Mesenchymal stem cell (in vitro differentiated cells and primary cell): ENCODE measurements at regions not wholly inside any gene's neighbourhood (a gene's known extent, or its start where the extent isn't known, plus 50 kb on each side); places are given as distances from the start of the nearest gene placed in this dataset.
"Not testable (repeated sequence)": the region's sequence is repeated elsewhere in the genome, so short reads cannot be mapped to it uniquely, and the experiment has no call there.

Experiments used
- DNase-seq: peaks from one replicate; pipeline ENCODE4 v3.0.0-alpha.2; 2013
- H2AFZ ChIP-seq: one replicate; pipeline ENCODE4 v1.6.1; 2013; ENCODE audit warnings: low read depth, mild to moderate bottlenecking, control low read depth, inconsistent platforms, low read length, moderate library complexity
- H2AK5ac ChIP-seq: 2 replicates; pipeline ENCODE4 v1.6.1; 2013; ENCODE audit warnings: low read length, moderate library complexity, mild to moderate bottlenecking, inconsistent platforms; ENCODE audit not compliant: severe bottlenecking
- H2BK120ac ChIP-seq: one replicate; pipeline ENCODE4 v1.6.1; 2013; ENCODE audit warnings: low read depth, mild to moderate bottlenecking, inconsistent platforms, low read length, moderate library complexity
- H2BK12ac ChIP-seq, 2 experiments: one replicate each; pipeline ENCODE4 v1.6.1; 2013; ENCODE audit warnings: inconsistent platforms in 2 of 2, low read length in 2 of 2, mild to moderate bottlenecking in 2 of 2, moderate library complexity in 2 of 2, control low read depth in 1 of 2
- H2BK15ac ChIP-seq: one replicate; pipeline ENCODE4 v1.6.1; 2013; ENCODE audit warnings: mild to moderate bottlenecking, low read depth, inconsistent platforms; ENCODE audit not compliant: poor library complexity, severe bottlenecking
- H2BK5ac ChIP-seq: 2 replicates; pipeline ENCODE4 v1.6.1; 2013; ENCODE audit warnings: low read depth, mild to moderate bottlenecking, low read length, control low read depth, inconsistent platforms; ENCODE audit not compliant: poor library complexity, severe bottlenecking
- H3K14ac ChIP-seq, 2 experiments: one replicate each; pipeline ENCODE4 v1.6.1; 2013; ENCODE audit warnings: inconsistent platforms in 2 of 2, low read length in 2 of 2, control low read depth in 1 of 2, mild to moderate bottlenecking in 1 of 2, moderate library complexity in 1 of 2
- H3K18ac ChIP-seq, 2 experiments: one replicate each; pipeline ENCODE4 v1.6.1; 2013; ENCODE audit warnings: inconsistent platforms in 2 of 2, low read length in 2 of 2, control low read depth in 1 of 2, low read depth in 1 of 2, mild to moderate bottlenecking in 1 of 2
- H3K23ac ChIP-seq, 2 experiments: one replicate each; pipeline ENCODE4 v1.6.1; 2013; ENCODE audit warnings: inconsistent platforms in 2 of 2, low read length in 2 of 2, mild to moderate bottlenecking in 2 of 2, moderate library complexity in 2 of 2, control low read depth in 1 of 2
- H3K27ac ChIP-seq: 2 replicates; pipeline ENCODE4 v1.5.1; 2013; ENCODE audit warnings: mild to moderate bottlenecking, moderate library complexity, low read length, control low read depth, inconsistent platforms; ENCODE audit not compliant: poor library complexity, severe bottlenecking
- H3K27me3 ChIP-seq, 2 experiments: 2 replicates each; pipeline versions ENCODE4 v1.6.1 to v1.7.0; 2013; ENCODE audit warnings: low read length in 2 of 2, mild to moderate bottlenecking in 2 of 2, moderate library complexity in 2 of 2, control low read depth in 1 of 2, inconsistent platforms in 1 of 2; ENCODE audit not compliant: control insufficient read depth in 1 of 2, insufficient read depth in 1 of 2
- H3K36me3 ChIP-seq, 2 experiments: 2 replicates each; pipeline versions ENCODE4 v1.6.1 to v1.7.0; 2013; ENCODE audit warnings: low read length in 2 of 2, control low read depth in 1 of 2, inconsistent platforms in 1 of 2, low read depth in 1 of 2, mild to moderate bottlenecking in 1 of 2; ENCODE audit not compliant: insufficient read depth in 2 of 2, control insufficient read depth in 1 of 2
- H3K4ac ChIP-seq, 2 experiments: one replicate each; pipeline ENCODE4 v1.6.1; 2013; ENCODE audit warnings: inconsistent platforms in 2 of 2, low read length in 2 of 2, mild to moderate bottlenecking in 2 of 2, moderate library complexity in 2 of 2, control low read depth in 1 of 2, low read depth in 1 of 2
- H3K4me1 ChIP-seq: 2 replicates; pipeline ENCODE4 v1.6.1; 2013; ENCODE audit warnings: low read depth, low read length, control low read depth; ENCODE audit not compliant: control insufficient read depth, insufficient read depth
- H3K4me2 ChIP-seq: 2 replicates; pipeline ENCODE4 v1.6.1; 2013; ENCODE audit warnings: low read length, mild to moderate bottlenecking, inconsistent platforms; ENCODE audit not compliant: poor library complexity, severe bottlenecking
- H3K4me3 ChIP-seq, 2 experiments: 2 replicates each; pipeline versions ENCODE4 v1.5.1 to v1.7.0; 2013; ENCODE audit warnings: low read length in 2 of 2, mild to moderate bottlenecking in 2 of 2, control low read depth in 1 of 2, low read depth in 1 of 2; ENCODE audit not compliant: insufficient read depth in 1 of 2
- H3K79me1 ChIP-seq: replicated peaks from 2 replicates; pipeline ENCODE4 v1.6.1; 2013; ENCODE audit warnings: mild to moderate bottlenecking, control low read depth, low read length, inconsistent platforms; ENCODE audit not compliant: poor library complexity, severe bottlenecking
- H3K9ac ChIP-seq: 2 replicates; pipeline ENCODE4 v1.7.0; 2013; ENCODE audit warnings: mild to moderate bottlenecking, low read length, moderate library complexity
- H3K9me3 ChIP-seq: 2 replicates; pipeline ENCODE4 v1.7.0; 2013; ENCODE audit warnings: mild to moderate bottlenecking, low read length; ENCODE audit not compliant: control insufficient read depth
- H4K8ac ChIP-seq: one replicate; pipeline ENCODE4 v1.6.1; 2013; ENCODE audit warnings: inconsistent platforms, mild to moderate bottlenecking, low read length, moderate library complexity
- H4K91ac ChIP-seq: one replicate; pipeline ENCODE4 v1.6.1; 2013; ENCODE audit warnings: mild to moderate bottlenecking, low read length, inconsistent platforms
- WGBS: methylation state at CpG from one replicate; pipeline ENCODE4 v1.1.7; 2013; ENCODE audit warnings: mixed read lengths; 5-methylcytosine and 5-hydroxymethylcytosine counted together

GRCh38 chr11:39630365-39630764, 1829.1 kb downstream of the LRRC4C start:
- H2AFZ ChIP-seq = no peak overlapping the region
- no peak overlapping the region for H2BK5ac ChIP-seq
- no peak for DNase-seq
- no peak overlapping the region for H3K4me2 ChIP-seq
- no peak overlapping the region for H2BK120ac ChIP-seq
- no peak overlapping the region for H3K4ac ChIP-seq
- no peak overlapping the region for H3K27ac ChIP-seq
- H3K79me1 ChIP-seq = no peaks in the 10 kb centered on the region
- H2AK5ac ChIP-seq = no peak overlapping the region
- no peak overlapping the region for H2BK15ac ChIP-seq
- H4K8ac ChIP-seq = no peak overlapping the region
- no peak overlapping the region for H3K23ac ChIP-seq
- 79% methylated on average over 1 of the region's 2 CpGs for WGBS
- H3K4me3 ChIP-seq = no peak overlapping the region
- H3K9me3 ChIP-seq = no peaks in the 10 kb centered on the region
- no peaks in the 10 kb centered on the region for H3K36me3 ChIP-seq
- H3K4me1 ChIP-seq = no peaks in the 10 kb centered on the region
- H3K14ac ChIP-seq = no peak overlapping the region
- H3K18ac ChIP-seq = no peak overlapping the region
- no peak overlapping the region for H3K9ac ChIP-seq
- no peak overlapping the region for H2BK12ac ChIP-seq
- H3K27me3 ChIP-seq = no peaks in the 10 kb centered on the region
- H4K91ac ChIP-seq = no peak overlapping the region

GRCh38 chr11:39628311-39628710, 1831.1 kb downstream of the LRRC4C start:
- Histone ChIP-seq H3K79me1 (no peaks in the 10 kb centered on the region), H2BK12ac (no peak overlapping the region), H3K23ac (no peak overlapping the region), H3K18ac (no peak overlapping the region), H2AK5ac (no peak overlapping the region), H3K4me3 (no peak overlapping the region), H3K14ac (no peak overlapping the region), H3K9me3 (no peaks in the 10 kb centered on the region), H3K4me2 (no peak overlapping the region), H3K9ac (no peak overlapping the region), H3K36me3 (no peaks in the 10 kb centered on the region), H2BK15ac (no peak overlapping the region), H2BK5ac (no peak overlapping the region), H3K4ac (no peak overlapping the region), H3K27ac (no peak overlapping the region), H4K91ac (no peak overlapping the region), H4K8ac (no peak overlapping the region), H2AFZ (no peak overlapping the region), H3K27me3 (no peaks in the 10 kb centered on the region), H2BK120ac (no peak overlapping the region), H3K4me1 (no peaks in the 10 kb centered on the region)
- no peak for DNase-seq
- WGBS = no CpG with 5 or more reads among the region's 2 CpGs

DNA sequence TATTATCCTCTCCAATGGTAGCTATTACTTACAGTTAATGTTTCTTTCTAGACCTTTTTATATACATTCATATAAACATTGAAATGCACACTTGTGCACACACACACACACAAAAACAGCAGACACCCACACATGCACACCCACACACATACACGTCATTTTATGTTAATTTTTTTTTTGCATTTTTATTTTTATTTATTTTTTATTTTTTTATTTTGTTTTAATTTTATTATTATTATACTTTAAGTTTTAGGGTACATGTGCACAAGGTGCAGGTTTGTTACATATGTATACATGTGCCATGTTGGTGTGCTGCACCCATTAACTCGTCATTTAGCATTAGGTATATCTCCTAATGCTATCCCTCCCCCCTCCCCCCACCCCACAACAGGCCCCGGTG, 1839.1 kb downstream of the LRRC4C start:
- H3K4me3 ChIP-seq, H3K4me1 ChIP-seq, H2BK15ac ChIP-seq, H2AFZ ChIP-seq, H3K9ac ChIP-seq, H3K14ac ChIP-seq, H2BK12ac ChIP-seq, H4K91ac ChIP-seq, H3K23ac ChIP-seq, H3K4ac ChIP-seq, H3K4me2 ChIP-seq, H3K36me3 ChIP-seq, H2BK120ac ChIP-seq, H3K18ac ChIP-seq, DNase-seq, H3K27ac ChIP-seq, H4K8ac ChIP-seq, H3K27me3 ChIP-seq, H2AK5ac ChIP-seq, H3K79me1 ChIP-seq, H2BK5ac ChIP-seq: not testable (repeated sequence)
- peaks cover 11% of the 10 kb centered on the region for H3K9me3 ChIP-seq
- no CpG with 5 or more reads among the region's 3 CpGs for WGBS

DNA sequence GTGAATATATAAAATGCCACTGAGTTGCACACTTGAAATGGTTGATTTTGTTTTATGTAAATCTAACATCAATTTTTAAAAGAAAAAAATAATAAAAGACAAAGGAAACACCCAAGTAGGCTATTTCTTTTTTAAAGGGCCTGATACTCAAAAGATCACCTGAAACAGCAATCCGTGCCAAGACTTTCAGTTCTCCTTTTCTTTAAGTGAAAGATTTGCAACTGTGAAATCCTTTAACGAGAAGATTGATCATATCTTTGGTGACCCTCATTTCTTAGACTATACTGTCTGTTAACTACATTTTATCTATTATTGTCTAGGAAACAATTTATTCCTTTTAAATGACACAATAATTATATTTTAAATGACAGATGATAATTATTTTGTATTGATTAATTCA, 1841.5 kb downstream of the LRRC4C start:
- H3K4me2 ChIP-seq = no peak overlapping the region
- no peak for DNase-seq
- no peak overlapping the region for H2BK120ac ChIP-seq
- H3K4ac ChIP-seq = no peak overlapping the region
- H3K23ac ChIP-seq = no peak overlapping the region
- no peak overlapping the region for H2AFZ ChIP-seq
- no peaks in the 10 kb centered on the region for H3K4me1 ChIP-seq
- no peak overlapping the region for H2AK5ac ChIP-seq
- no peak overlapping the region for H3K27ac ChIP-seq
- H3K27me3 ChIP-seq = no peaks in the 10 kb centered on the region
- no peaks in the 10 kb centered on the region for H3K36me3 ChIP-seq
- H2BK12ac ChIP-seq = no peak overlapping the region
- no peak overlapping the region for H3K18ac ChIP-seq
- WGBS = 56% methylated on average over 1 of the region's 2 CpGs
- H3K79me1 ChIP-seq = no peaks in the 10 kb centered on the region
- H2BK15ac ChIP-seq = no peak overlapping the region
- H4K91ac ChIP-seq = no peak overlapping the region
- peaks cover 11% of the 10 kb centered on the region for H3K9me3 ChIP-seq
- no peak overlapping the region for H3K4me3 ChIP-seq
- H2BK5ac ChIP-seq = no peak overlapping the region
- no peak overlapping the region for H3K9ac ChIP-seq
- H4K8ac ChIP-seq = no peak overlapping the region
- no peak overlapping the region for H3K14ac ChIP-seq
